Astrocyte of the spinal cord (primary cell): ENCODE measurements at regions not wholly inside any gene's neighbourhood (a gene's known extent, or its start where the extent isn't known, plus 50 kb on each side); places are given as distances from the start of the nearest gene placed in this dataset.
"Not testable (repeated sequence)": the region's sequence is repeated elsewhere in the genome, so short reads cannot be mapped to it uniquely, and the experiment has no call there.

Source experiments
- DNase-seq: peaks from one replicate; pipeline ENCODE4 v3.0.0; 2011; ENCODE audit warnings: low read depth, low spot score
- H3K4me3 ChIP-seq: 2 replicates; pipeline ENCODE4 v1.5.1; 2011; ENCODE audit warnings: low read depth, mild to moderate bottlenecking, low read length, moderate library complexity
- CTCF ChIP-seq: IDR thresholded peaks from 2 replicates; pipeline ENCODE4 v1.5.1; 2012; ENCODE audit warnings: low read depth, mild to moderate bottlenecking, low read length, inconsistent platforms
- in situ Hi-C: cut with HindIII; loops from 2 replicates; pipeline ENCODE4 v1.10.0; 2017; ENCODE audit warnings: low sequenced_read_pairs

- H3K4me3 ChIP-seq, in situ Hi-C loops: not testable (repeated sequence)
- peak; percentile 50 for TF ChIP-seq CTCF
- peak; percentile 75 for DNase-seq
Measured at GRCh38 chr13:52235900-52236595, 76.7 kb upstream of the NEK3 start.

GRCh38 chr13:52234928-52235327 lies 75.5 kb upstream of the NEK3 start:
- DNase-seq, H3K4me3 ChIP-seq, in situ Hi-C loops: not testable (repeated sequence)

- DNase-seq, in situ Hi-C loops, H3K4me3 ChIP-seq: not testable (repeated sequence)
Measured at GRCh38 chr13:52223063-52223462, 63.7 kb upstream of the NEK3 start.

GRCh38 chr13:52213920-52214319 lies 54.5 kb upstream of the NEK3 start:
- H3K4me3 ChIP-seq, in situ Hi-C loops, DNase-seq: not testable (repeated sequence)

GRCh38 chr13:52212886-52213285 lies 53.5 kb upstream of the NEK3 start:
- in situ Hi-C loops, H3K4me3 ChIP-seq, DNase-seq: not testable (repeated sequence)

- H3K4me3 ChIP-seq, DNase-seq, in situ Hi-C loops: not testable (repeated sequence)
Measured at GRCh38 chr13:52211416-52211776, 52.0 kb upstream of the NEK3 start.

- DNase-seq, in situ Hi-C loops, H3K4me3 ChIP-seq: not testable (repeated sequence)
Measured at GRCh38 chr13:52210564-52211415, 51.4 kb upstream of the NEK3 start.
